Dermis microvascular lymphatic vessel endothelial cell (primary cell): ENCODE measurements at regions not wholly inside any gene's neighbourhood (a gene's known extent, or its start where the extent isn't known, plus 50 kb on each side); places are given as distances from the start of the nearest gene placed in this dataset.

Source experiments
- DNase-seq, 2 donors: peaks; one replicate each; pipeline versions ENCODE4 v3.0.0 to v3.0.0-alpha.2; 2010; ENCODE audit warnings: low read depth in 2 of 2

DNA sequence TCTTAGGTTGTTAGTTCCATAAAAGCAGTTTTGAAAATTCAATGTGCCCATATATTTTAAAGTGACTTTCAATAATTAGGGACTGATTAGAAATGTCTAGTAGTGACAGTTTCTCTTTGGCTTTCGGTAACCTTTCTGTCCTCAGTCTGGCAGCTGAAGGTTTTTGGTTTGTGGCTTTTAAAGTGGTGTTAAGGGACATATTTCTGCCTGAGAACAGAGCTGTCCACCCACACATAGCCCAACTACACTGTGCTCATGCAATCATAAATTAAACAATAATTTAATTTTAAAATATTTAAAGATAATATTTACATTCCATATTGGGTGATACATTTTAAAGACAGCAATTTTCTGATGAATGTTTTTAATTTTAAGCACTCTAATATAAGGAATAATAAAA is 335.0 kb upstream of the TENM3 start:
- DNase-seq: no peak

GRCh38 chr4:181909368-181909767 is 333.8 kb upstream of the TENM3 start:
- DNase-seq: no peak

DNA sequence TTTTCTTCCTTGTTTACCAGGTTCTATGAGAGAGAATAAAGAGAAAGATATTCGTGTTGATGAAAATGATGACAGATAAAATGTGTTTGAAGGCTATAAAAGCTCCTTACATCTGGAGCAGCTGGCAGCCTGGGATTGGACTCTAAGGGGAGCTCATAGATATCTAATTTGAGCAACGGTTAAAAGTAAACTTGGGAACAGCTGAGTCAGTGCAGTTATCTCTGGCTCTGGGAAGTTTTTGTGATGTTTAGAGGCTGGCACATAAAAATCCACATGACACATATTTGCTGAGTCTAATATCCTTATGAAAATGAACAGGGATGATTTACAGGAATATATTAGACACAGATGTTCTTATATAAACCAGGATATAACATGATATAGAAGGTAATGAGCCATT is 331.8 kb upstream of the TENM3 start:
- no peak for DNase-seq

DNA sequence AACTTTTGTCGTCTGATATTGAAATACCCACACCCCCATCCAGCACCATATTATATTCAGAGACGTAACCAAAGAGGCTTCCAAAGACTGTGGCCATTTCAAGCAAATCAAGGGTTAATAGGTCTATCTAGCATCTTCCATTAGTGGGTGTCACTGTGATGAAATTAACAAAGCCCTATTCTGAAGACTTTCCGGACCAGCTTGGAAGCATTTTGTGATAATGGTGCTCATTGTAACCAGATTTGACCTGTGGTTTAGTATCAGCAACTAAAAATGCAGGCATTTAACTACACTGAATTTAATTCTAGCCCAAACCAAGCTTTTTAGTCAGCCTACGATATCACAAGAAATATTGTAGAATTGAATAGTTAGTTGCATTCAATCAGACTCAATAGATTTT is 309.7 kb upstream of the TENM3 start:
- no peak for DNase-seq

DNA sequence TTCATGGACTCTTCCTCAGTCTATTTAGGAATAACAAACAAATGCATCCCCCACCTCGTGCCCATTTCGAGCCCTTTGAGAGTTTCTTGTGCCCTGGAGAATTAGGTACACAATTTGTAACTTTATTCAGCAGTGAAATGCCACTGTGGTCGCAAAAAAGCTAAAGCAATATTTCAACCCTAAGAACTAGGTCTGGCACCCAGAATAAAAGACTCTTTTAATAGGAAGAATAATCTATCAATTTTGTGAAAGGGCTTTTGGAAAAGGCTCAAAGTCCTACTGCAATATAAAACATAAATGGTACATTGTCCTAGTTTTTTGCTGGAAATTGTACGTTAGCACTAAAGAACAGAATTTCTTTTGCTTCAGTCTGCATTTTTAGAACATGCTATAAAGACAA is 304.6 kb upstream of the TENM3 start:
- no peak for DNase-seq

GRCh38 chr4:181939199-181939945 is 303.8 kb upstream of the TENM3 start:
- DNase-seq: no peak

- DNase-seq: no peak
Observed at GRCh38 chr4:181944527-181944926, 298.7 kb upstream of the TENM3 start.

GRCh38 chr4:181946902-181947301 is 296.3 kb upstream of the TENM3 start:
- DNase-seq: no peak

- no peak for DNase-seq
Observed at GRCh38 chr4:181948839-181949382, 294.3 kb upstream of the TENM3 start.

DNA sequence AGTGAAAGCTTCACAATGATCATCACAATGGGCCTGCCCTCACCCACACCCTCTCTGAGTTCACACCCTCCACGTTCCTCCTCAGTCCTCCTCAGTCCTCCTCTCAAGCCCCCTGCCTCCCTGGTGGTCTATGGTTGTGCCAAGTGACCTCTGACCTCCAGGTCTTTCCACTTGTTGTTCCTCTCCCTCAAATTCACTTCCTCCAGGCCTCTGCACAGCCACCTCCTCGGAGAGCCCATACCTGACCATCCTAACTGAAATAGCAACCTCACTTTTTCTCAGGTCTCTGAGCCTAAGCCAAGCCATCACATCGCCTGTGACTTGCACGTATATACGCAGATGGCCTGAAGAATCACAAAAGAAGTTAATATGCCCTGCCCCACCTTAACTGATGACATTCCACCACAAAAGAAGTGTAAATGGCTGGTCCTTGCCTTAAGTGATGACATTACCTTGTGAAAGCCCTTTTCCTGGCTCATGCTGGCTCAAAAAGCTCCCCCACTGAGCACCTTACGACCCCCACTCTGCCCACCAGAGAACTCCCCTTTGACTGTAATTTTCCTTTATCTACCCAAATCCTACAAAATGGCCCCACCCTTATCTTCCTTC is 293.4 kb upstream of the TENM3 start:
- DNase-seq: no peak

- DNase-seq: no peak
Observed at GRCh38 chr4:181950372-181951127, 292.7 kb upstream of the TENM3 start.

DNA sequence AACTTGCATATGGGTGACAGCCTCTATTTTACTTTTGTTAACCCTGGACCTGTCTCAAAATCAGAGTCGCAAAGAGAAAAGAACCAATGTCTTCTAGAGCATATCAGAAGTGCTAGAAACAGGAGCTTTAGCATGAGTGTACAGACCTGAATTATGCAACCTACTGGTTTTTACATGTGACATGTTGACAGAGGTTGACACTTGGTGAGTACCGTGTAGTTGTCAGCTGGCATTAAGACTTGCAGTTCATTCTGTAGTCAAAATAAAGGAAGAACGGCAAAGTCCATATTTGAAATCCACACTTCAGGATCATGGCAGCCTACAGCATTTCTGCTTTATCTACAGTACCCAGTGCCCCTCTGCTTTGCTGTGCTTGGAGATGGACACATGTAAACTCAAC is 291.9 kb upstream of the TENM3 start:
- DNase-seq: no peak

DNA sequence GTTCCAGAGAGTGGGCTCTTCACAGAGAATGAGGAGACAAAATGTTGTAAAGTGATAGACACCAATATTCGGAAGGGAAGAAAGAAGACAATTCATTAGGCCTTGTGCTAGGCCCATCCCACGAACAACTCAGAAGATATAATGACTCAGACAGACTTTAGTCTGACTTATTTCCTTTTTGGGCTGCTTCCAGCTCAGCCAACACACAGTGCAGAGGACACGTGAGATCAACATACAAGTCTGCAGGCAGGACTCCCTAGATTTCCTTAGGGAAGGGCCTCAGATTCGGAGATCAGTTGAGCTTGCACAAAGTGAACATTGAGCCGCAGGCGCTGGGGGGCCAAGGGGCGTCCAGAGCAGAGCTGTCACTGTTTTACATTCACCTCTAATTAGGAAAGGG is 290.7 kb upstream of the TENM3 start:
- no peak for DNase-seq

- no peak for DNase-seq
Observed at GRCh38 chr4:181956512-181956911, 286.7 kb upstream of the TENM3 start.

- no peak for DNase-seq
Observed at GRCh38 chr4:181957088-181957487, 286.1 kb upstream of the TENM3 start.

DNA sequence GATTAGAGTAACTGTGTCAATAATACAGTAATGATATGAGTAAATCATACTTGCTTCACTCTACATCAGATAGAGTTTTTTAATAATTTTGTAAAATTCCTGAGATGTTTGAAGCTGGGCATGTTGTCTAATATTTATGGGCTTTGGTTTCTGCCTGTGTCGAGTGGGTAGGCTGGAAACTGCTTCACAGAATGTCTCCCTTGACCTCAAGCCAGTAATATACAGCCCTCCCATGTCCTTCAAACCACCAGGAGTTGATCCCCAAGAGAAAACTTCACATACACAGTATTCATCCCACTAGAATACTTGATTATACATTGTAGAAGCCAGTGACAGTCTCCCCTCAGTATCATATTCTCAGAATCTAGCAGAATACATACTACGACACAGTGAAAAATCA is 284.8 kb upstream of the TENM3 start:
- no peak for DNase-seq

- DNase-seq: no peak
Observed at GRCh38 chr4:181959121-181959520, 284.1 kb upstream of the TENM3 start.

DNA sequence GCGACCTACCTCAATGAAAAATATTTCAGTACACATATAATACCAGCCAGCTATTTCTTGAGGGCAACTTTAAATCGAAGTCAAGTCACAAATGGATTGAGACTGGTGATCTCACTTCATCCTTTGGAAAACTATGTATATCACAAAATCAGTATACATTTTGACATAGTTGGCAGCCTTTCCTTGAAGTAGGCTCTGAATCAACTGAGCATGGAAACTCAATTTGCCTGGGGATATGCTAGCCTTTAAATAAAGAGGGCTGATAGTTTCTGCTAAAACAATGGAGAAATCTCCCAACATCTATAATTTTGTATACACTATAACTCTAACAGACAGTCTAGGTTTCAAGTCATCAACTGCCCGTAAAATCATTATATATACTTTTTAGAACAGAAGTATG is 282.8 kb upstream of the TENM3 start:
- DNase-seq: no peak

- no peak for DNase-seq
Observed at GRCh38 chr4:181962321-181962720, 280.9 kb upstream of the TENM3 start.

GRCh38 chr4:181964731-181965130 is 278.5 kb upstream of the TENM3 start:
- no peak for DNase-seq

DNA sequence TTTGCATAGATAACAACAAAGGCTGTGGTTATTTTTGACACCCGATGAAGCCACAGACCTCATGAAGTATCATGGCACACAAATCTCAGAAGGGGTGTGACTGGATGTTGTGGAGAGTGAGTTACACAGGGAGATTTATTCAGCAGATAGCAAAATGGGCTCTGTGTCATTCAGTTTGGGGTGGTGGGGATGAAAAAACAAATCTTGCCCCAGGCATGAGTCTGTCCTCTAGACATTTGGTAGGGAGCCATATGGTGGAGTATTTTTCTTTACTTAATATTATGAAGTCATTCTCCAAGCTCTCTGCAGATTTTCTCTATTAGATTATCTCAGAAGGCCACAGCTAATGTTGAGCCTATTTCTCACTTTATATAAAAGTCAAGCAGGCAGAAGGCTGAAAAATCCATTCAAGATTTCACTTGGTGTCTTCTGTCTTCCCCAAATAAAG is 277.1 kb upstream of the TENM3 start:
- no peak for DNase-seq

- no peak for DNase-seq
Observed at GRCh38 chr4:181967401-181967800, 275.8 kb upstream of the TENM3 start.
